Middle frontal gyrus (tissue), 1 donor: ENCODE measurements at regions not wholly inside any gene's neighbourhood (a gene's known extent, or its start where the extent isn't known, plus 50 kb on each side); places are given as distances from the start of the nearest gene placed in this dataset.

Experiments
- DNase-seq: peaks from one replicate; pipeline ENCODE4 v3.0.0-alpha.2; 2015; ENCODE audit warnings: low spot score; ENCODE audit errors: extremely low spot score

DNA sequence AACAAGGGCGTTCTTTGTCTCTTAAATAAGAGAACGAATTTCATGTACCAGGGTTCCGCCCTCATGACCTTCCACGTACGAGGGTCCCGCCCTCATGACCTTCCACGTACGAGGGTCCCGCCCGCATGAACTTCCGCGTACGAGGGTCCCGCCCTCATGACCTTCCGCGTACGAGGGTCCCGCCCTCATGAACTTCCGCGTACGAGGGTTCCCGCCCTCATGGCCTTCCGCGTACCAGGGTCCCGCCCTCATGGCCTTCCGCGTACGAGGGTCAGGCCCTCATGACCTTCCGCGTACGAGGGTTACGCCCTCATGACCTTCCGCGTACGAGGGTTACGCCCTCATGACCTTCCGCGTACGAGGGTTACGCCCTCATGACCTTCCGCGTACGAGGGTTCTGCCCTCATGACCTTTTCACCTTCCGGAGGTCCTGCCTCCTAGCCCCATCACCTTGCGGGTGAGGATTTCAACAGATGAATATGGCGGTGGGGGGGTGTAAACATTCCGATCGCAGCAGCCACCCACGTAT lies 273.9 kb upstream of the ADAMTS16 start:
- DNase-seq, result no peak

- no peak for DNase-seq
These were observed 273.3 kb upstream of the ADAMTS16 start for GRCh38 chr5:4866817-4867216.

DNA sequence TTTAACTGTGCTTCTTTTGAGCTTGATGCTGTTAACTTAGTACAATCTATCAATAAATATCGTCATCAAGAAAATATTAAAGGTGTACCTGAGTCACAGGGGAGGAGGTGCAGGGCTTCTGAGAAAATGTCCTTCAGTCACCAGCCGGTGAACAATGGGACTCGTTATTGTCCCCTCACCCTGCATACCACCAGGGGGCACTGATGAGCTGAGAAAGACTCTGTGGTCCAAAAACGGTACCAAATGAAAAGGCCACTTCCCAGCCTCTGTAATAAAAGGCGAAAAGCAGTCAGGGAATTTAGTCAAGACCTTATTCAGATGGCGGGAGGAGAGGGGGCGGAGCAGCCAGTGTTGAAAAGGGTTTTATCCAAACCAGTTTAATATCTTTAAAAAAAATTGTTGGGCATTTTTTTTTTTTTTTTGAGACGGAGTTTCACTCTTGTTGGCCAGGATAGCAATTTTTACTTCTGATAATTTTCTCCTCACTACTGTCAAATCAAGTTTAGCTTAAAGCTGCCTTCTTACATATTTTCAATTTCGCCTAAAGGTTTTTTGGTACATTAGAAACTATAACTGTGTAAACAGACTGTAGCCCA lies 271.9 kb upstream of the ADAMTS16 start:
- no peak for DNase-seq

DNA sequence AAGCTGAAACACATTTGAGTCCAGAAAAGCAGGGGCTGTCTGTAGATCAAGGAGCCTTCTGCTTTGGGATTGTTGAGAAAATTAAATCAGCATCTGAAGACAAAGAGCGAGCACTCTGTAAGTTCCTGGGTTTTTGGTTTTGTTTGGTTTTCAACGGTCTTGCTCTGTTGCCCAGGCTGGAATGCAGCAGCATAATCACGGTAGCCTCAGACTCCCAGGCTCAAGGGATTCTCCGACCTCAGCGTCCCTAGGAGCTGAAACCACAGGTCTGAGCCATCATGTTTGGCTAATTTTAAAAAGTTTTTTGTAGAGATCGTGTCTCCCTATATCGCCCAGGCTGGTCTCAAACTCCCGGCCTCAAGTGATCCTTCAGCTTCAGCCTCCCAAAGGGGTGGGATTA lies 266.5 kb upstream of the ADAMTS16 start:
- DNase-seq, result no peak

- DNase-seq, result no peak
These were observed 266.0 kb upstream of the ADAMTS16 start for GRCh38 chr5:4874097-4874496.

GRCh38 chr5:4875942-4876341 lies 264.2 kb upstream of the ADAMTS16 start:
- DNase-seq, result no peak

- DNase-seq, result no peak
These were observed 263.3 kb upstream of the ADAMTS16 start for GRCh38 chr5:4876804-4877203.

DNA sequence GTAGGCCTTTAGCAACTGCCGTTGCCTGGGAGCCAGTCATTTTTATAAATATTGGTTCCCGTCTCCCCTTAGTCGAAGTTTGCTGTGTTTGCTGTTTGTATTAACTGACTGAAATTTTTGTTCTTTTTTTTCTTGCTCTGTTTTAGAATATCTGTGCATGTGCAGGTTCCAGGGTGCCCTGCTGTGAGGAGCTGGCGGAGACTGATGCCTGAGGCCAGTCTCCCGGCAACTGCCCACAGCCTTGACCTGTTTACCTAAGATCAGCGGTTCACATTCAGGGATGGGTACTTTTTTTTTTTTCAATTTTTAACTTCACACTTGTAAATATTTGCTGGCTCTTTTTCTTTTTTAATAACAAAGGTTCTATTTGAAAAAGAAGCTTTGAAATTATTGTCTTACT lies 262.6 kb upstream of the ADAMTS16 start:
- DNase-seq, result no peak

DNA sequence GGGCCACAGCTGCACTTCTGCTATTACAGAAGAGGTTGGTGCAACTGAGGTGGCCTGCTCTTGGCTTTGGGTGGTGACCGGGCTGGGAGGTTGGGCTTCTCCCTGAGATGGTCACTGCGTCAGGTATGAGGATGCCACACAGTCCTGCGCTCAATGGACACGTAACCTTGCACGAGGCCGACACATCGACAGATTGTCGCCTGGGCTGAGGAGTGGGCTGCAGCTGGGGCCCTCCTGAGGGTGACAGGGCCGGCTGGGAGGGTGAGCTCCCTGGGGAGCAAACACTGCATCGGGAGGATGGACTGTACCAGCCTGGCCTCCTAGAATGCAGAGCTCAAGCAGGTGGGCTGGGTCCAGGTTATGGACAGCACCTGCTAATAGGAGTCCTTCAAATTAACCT lies 261.1 kb upstream of the ADAMTS16 start:
- no peak for DNase-seq

- DNase-seq, result peak; percentile 81
These were observed 260.3 kb upstream of the ADAMTS16 start for GRCh38 chr5:4879693-4880303.

- no peak for DNase-seq
These were observed 259.8 kb upstream of the ADAMTS16 start for GRCh38 chr5:4880304-4880741.

GRCh38 chr5:4881366-4882002 lies 258.6 kb upstream of the ADAMTS16 start:
- DNase-seq, result no peak

DNA sequence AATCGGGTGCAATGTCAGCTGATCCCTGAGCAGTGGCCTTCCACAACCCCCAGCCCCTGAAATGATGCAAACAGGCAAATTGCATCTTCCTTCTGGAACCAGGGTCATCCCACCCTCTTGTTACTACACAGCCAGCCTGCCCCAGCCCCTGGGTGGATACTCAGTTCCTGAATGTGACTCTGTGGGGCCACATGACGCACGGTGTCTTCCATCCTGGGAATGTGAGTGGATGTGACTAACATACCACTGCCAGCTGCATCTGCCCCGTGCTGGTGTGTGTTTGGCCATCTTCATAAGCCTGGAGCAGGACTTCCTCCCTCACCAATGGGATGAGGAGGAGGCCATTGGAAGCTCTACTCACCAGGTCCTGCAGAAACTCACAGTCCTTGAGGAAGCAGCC lies 257.9 kb upstream of the ADAMTS16 start:
- DNase-seq, result no peak

DNA sequence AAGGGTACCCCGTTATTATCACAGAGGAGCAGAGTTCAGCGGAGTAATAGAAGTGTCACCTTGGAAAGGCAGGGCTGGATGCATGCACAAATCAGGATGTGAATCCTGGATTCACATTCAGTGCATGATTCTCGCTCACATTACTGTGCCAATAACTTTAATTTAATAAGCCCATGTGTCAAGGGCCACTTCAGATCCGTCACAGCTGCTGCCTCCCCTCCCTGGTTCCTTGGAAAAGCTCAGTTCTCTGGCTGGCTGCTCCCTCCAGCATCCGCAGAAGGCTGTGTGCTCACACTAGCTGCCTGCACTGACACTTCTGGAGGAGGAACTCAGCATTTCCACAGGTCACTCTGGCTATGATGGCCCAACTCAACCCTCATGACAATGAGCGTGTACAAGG lies 256.8 kb upstream of the ADAMTS16 start:
- DNase-seq, result no peak

DNA sequence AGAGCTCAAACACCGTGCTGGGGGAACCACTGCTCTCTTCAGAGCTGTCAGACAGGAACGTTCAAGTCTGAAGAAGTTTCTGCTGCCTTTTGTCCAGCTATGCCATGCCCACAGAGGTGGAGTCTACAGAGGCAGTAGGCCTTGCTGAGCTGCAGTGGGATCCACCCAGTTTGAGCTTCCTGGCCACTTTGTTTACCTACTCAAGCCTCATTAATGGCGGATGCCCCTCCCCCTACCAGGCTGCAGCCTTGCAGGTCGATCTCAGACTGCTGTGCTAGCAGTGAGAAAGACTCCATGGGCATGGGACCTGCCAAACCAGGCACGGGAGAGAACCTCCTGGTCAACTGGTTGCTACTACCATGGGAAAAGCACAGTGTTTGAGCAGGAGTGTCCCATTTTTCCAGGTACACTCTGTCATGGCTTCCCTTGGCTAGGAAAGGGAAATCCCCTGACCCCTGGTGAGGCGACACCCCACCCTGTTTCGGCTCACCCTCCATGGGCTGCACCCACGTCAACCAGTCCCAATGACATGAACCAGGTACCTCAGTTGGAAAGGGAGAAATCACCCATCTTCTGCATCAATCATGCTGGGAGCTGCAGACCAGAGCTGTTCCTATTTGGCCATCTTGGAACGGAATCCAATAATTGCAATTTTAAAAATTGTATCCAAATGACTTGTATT lies 246.9 kb upstream of the ADAMTS16 start:
- no peak for DNase-seq

- no peak for DNase-seq
These were observed 243.8 kb upstream of the ADAMTS16 start for GRCh38 chr5:4896328-4896727.

- no peak for DNase-seq
These were observed 238.8 kb upstream of the ADAMTS16 start for GRCh38 chr5:4901305-4901811.

GRCh38 chr5:4901924-4902323 lies 238.2 kb upstream of the ADAMTS16 start:
- DNase-seq, result no peak

GRCh38 chr5:4905674-4906520 lies 234.2 kb upstream of the ADAMTS16 start:
- DNase-seq, result no peak

DNA sequence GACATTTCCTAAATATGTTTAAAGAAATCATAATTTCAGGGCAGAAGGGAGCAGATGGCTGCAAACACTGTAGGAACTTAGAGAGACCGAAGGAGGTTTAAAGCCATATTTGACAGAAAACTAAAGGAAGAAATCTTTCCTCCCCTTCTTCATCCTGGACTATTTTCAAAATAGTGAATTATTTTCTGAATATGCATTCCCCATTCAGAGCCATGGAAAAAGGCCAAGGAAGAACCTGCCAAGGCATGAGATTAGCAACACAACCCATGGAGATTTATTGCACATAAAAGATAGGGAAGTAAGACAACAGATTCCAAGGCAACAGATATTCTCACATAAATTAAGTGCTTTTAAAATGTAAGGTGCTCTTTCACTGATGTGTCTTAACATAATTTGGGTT lies 233.3 kb upstream of the ADAMTS16 start:
- DNase-seq, result no peak

DNA sequence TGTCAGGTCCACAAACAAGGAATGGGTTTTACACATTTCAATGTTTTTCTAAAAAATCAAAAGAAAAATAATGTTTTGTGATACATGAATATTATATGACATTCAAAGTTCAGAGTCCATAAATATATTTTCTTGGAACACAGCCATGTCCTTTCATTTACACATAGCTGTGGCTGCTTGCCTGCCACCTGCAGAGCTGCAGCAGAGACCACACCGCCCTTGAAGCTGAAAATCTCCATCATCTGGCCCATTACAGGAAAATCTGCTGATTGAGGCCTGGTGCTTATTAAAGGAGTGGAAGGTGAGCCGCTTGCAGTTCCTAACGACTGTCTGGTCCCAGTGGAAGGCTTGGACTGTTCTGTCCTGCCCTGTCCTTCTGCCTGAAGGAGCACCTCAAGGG lies 232.6 kb upstream of the ADAMTS16 start:
- no peak for DNase-seq
